ENCODE measurements at regions not wholly inside any gene's neighbourhood (a gene's known extent, or its start where the extent isn't known, plus 50 kb on each side); places are given as distances from the start of the nearest gene placed in this dataset.
A peak's percentile ranks its signal among the peaks of the same experiment; 100 is the strongest.

- DNase-seq: no peak
Observed at GRCh38 chr2:14313341-14313740, 319.2 kb upstream of the LRATD1 start.

- DNase-seq: no peak
Observed at GRCh38 chr2:14316594-14316993, 315.9 kb upstream of the LRATD1 start.

GRCh38 chr2:14321357-14321756 lies 311.2 kb upstream of the LRATD1 start:
- DNase-seq: no peak

- no peak for DNase-seq
Observed at GRCh38 chr2:14322306-14322705, 310.2 kb upstream of the LRATD1 start.

- DNase-seq: no peak
Observed at GRCh38 chr2:14324308-14324707, 308.2 kb upstream of the LRATD1 start.

GRCh38 chr2:14330884-14331283 lies 301.6 kb upstream of the LRATD1 start:
- no peak for DNase-seq

GRCh38 chr2:14336759-14337382 lies 295.6 kb upstream of the LRATD1 start:
- no peak for DNase-seq

GRCh38 chr2:14340703-14341102 lies 291.8 kb upstream of the LRATD1 start:
- DNase-seq: peak; percentile 29

- DNase-seq: no peak
Observed at GRCh38 chr2:14342313-14342712, 290.2 kb upstream of the LRATD1 start.

GRCh38 chr2:14344355-14344754 lies 288.2 kb upstream of the LRATD1 start:
- no peak for DNase-seq

GRCh38 chr2:14348247-14348646 lies 284.3 kb upstream of the LRATD1 start:
- DNase-seq: no peak

- DNase-seq: no peak
Observed at GRCh38 chr2:14350856-14351255, 281.7 kb upstream of the LRATD1 start.

- no peak for DNase-seq
Observed at GRCh38 chr2:14352067-14352466, 280.4 kb upstream of the LRATD1 start.

- DNase-seq: no peak
Observed at GRCh38 chr2:14354231-14354630, 278.3 kb upstream of the LRATD1 start.

GRCh38 chr2:14355102-14355501 lies 277.4 kb upstream of the LRATD1 start:
- DNase-seq: no peak

- no peak for DNase-seq
Observed at GRCh38 chr2:14358339-14358738, 274.2 kb upstream of the LRATD1 start.

- DNase-seq: no peak
Observed at GRCh38 chr2:14358774-14359173, 273.7 kb upstream of the LRATD1 start.

- no peak for DNase-seq
Observed at GRCh38 chr2:14363137-14363536, 269.4 kb upstream of the LRATD1 start.

GRCh38 chr2:14363976-14364375 lies 268.5 kb upstream of the LRATD1 start:
- no peak for DNase-seq

GRCh38 chr2:14364471-14364870 lies 268.0 kb upstream of the LRATD1 start:
- peak; percentile 27 for DNase-seq

GRCh38 chr2:14385043-14385442 lies 247.5 kb upstream of the LRATD1 start:
- peak; percentile 24 for DNase-seq

- no peak for DNase-seq
Observed at GRCh38 chr2:14387332-14387731, 245.2 kb upstream of the LRATD1 start.

GRCh38 chr2:14388724-14389123 lies 243.8 kb upstream of the LRATD1 start:
- no peak for DNase-seq

GRCh38 chr2:14396533-14397083 lies 235.9 kb upstream of the LRATD1 start:
- DNase-seq: peak; percentile 29

GRCh38 chr2:14398641-14399040 lies 233.9 kb upstream of the LRATD1 start:
- DNase-seq: no peak

Measured in NCI-H146 (cell line).